Transverse colon (tissue), 4 donors: ENCODE measurements at regions not wholly inside any gene's neighbourhood (a gene's known extent, or its start where the extent isn't known, plus 50 kb on each side); places are given as distances from the start of the nearest gene placed in this dataset.

Source experiments
- EP300 ChIP-seq: sonication (generic); formaldehyde crosslinking; IDR thresholded peaks from one replicate; pipeline ENCODE4 v1.6.1; 2017; ENCODE audit warnings: antibody characterized with exemption, low read depth
- POLR2AphosphoS5 ChIP-seq, 3 donors: sonication (generic); formaldehyde crosslinking; IDR thresholded peaks; one replicate each; pipeline ENCODE4 v1.6.1; 2016; ENCODE audit warnings: antibody characterized with exemption in 3 of 3
- TF ChIP-seq, protein P1 (sequence below), 5 experiments: fragments of 200-600 bp in 3 of 5; fragments of 450-650 bp in 2 of 5; sonication (generic) in 3 of 5; IDR thresholded peaks; 1 replicate in 2 of 5; 2 replicates in 3 of 5; pipeline ENCODE4 v1.5.1; 2016 to 2017; ENCODE audit warnings: antibody characterized with exemption in 5 of 5, inconsistent platforms in 3 of 5, mild to moderate bottlenecking in 2 of 5, moderate library complexity in 1 of 5

DNA sequence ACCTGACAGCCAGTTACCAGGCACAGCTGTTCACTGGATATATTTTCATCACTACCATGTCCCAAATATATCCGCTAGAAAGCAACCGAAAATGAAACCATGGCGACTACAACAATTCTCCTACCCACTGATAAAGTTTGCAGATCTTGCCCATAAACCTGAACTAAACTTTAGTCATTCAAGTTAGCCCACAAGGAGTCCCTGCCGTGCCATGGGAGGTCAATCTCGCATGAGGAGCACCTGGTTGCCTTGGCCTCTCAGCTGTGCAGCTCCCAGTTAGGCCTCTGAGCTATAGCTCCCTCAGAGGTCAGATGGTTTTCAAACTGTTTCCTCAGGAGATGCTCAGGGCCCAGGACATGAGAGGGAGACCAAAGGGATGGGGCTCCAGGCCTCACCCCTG is 211.1 kb upstream of the RNF32 start:
- TF ChIP-seq, protein P1, sequence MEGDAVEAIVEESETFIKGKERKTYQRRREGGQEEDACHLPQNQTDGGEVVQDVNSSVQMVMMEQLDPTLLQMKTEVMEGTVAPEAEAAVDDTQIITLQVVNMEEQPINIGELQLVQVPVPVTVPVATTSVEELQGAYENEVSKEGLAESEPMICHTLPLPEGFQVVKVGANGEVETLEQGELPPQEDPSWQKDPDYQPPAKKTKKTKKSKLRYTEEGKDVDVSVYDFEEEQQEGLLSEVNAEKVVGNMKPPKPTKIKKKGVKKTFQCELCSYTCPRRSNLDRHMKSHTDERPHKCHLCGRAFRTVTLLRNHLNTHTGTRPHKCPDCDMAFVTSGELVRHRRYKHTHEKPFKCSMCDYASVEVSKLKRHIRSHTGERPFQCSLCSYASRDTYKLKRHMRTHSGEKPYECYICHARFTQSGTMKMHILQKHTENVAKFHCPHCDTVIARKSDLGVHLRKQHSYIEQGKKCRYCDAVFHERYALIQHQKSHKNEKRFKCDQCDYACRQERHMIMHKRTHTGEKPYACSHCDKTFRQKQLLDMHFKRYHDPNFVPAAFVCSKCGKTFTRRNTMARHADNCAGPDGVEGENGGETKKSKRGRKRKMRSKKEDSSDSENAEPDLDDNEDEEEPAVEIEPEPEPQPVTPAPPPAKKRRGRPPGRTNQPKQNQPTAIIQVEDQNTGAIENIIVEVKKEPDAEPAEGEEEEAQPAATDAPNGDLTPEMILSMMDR (IDR thresholded peaks at IDR 0.05): no peak
- TF ChIP-seq EP300: no peak
- TF ChIP-seq POLR2AphosphoS5 (IDR thresholded peaks at IDR 0.05): no peak
